HG03039 (cell line): ENCODE measurements at regions not wholly inside any gene's neighbourhood (a gene's known extent, or its start where the extent isn't known, plus 50 kb on each side); places are given as distances from the start of the nearest gene placed in this dataset.

Source experiments
- ATAC-seq: cut with Tn5 transposase; IDR thresholded peaks from one replicate; pipeline ENCODE4 v1.9.1; 2021; ENCODE audit warnings: mild to moderate bottlenecking, moderate library complexity; ENCODE audit not compliant: unreplicated experiment

- no peak for ATAC-seq
Measured at GRCh38 chr2:23124214-23124750, 260.7 kb upstream of the KLHL29 start.

GRCh38 chr2:23127465-23127864, 257.5 kb upstream of the KLHL29 start:
- ATAC-seq = no peak

- ATAC-seq = no peak
Measured at GRCh38 chr2:23128684-23129292, 256.2 kb upstream of the KLHL29 start.

- no peak for ATAC-seq
Measured at GRCh38 chr2:23131066-23131575, 253.9 kb upstream of the KLHL29 start.

- ATAC-seq = no peak
Measured at GRCh38 chr2:23132000-23132399, 253.0 kb upstream of the KLHL29 start.

GRCh38 chr2:23132823-23133595, 252.0 kb upstream of the KLHL29 start:
- no peak for ATAC-seq

GRCh38 chr2:23134726-23135125, 250.3 kb upstream of the KLHL29 start:
- no peak for ATAC-seq

GRCh38 chr2:23135481-23136100, 249.4 kb upstream of the KLHL29 start:
- no peak for ATAC-seq

GRCh38 chr2:23137166-23137565, 247.8 kb upstream of the KLHL29 start:
- no peak for ATAC-seq

GRCh38 chr2:23138701-23139100, 246.3 kb upstream of the KLHL29 start:
- ATAC-seq = no peak

GRCh38 chr2:23145460-23145859, 239.5 kb upstream of the KLHL29 start:
- ATAC-seq = no peak

GRCh38 chr2:23146011-23146410, 239.0 kb upstream of the KLHL29 start:
- ATAC-seq = no peak

GRCh38 chr2:23148342-23148741, 236.6 kb upstream of the KLHL29 start:
- ATAC-seq = no peak

- no peak for ATAC-seq
Measured at GRCh38 chr2:23149777-23150176, 235.2 kb upstream of the KLHL29 start.

- no peak for ATAC-seq
Measured at GRCh38 chr2:23153484-23153883, 231.5 kb upstream of the KLHL29 start.

- ATAC-seq = no peak
Measured at GRCh38 chr2:23155022-23155421, 230.0 kb upstream of the KLHL29 start.

GRCh38 chr2:23157812-23158211, 227.2 kb upstream of the KLHL29 start:
- no peak for ATAC-seq

GRCh38 chr2:23158306-23158705, 226.7 kb upstream of the KLHL29 start:
- no peak for ATAC-seq

GRCh38 chr2:23159746-23160405, 225.1 kb upstream of the KLHL29 start:
- no peak for ATAC-seq

GRCh38 chr2:23164173-23164572, 220.8 kb upstream of the KLHL29 start:
- ATAC-seq = no peak

GRCh38 chr2:23169896-23170295, 215.1 kb upstream of the KLHL29 start:
- no peak for ATAC-seq
